ENCODE measurements at regions not wholly inside any gene's neighbourhood (a gene's known extent, or its start where the extent isn't known, plus 50 kb on each side); places are given as distances from the start of the nearest gene placed in this dataset.

- no peaks in the 10 kb centered on the region for H4K20me1 ChIP-seq (replicated peaks; ENCODE audit: control insufficient read depth, insufficient read depth, low read length)
- no peak for FAIRE-seq
- DNase-seq (ENCODE audit: extremely low read depth in 1 of 4, low spot score in 3 of 4), result no peak
- no peak for ATAC-seq
- no peaks in the 10 kb centered on the region for H3K36me3 ChIP-seq (ENCODE audit: control insufficient read depth, insufficient read depth, low read length)
- H2AFZ ChIP-seq (ENCODE audit: low read depth, low read length), result no peak overlapping the region
- H3K4me1 ChIP-seq (replicated peaks in 1 of 2; ENCODE audit: control insufficient read depth in 2 of 2, insufficient read depth in 2 of 2, low read length in 2 of 2), result no peaks in the 10 kb centered on the region
- POLR2A ChIA-PET, result no interaction called here
- H3K9ac ChIP-seq (ENCODE audit: insufficient read depth in 1 of 2, low read depth in 2 of 2, low read length in 2 of 2), result no peak overlapping the region
- CTCF ChIA-PET (ENCODE audit: low intra/inter-chr PET ratio), result no interaction called here
- TF ChIP-seq MCM2 (IDR thresholded peaks at IDR 0.05; ENCODE audit: low read depth) (no peak), SAFB2 (IDR thresholded peaks at IDR 0.05; ENCODE audit: borderline replicate concordance, low read depth, low read length, severe bottlenecking) (no peak), PATZ1 (CRISPR knock-in tag; IDR thresholded peaks at IDR 0.05; ENCODE audit: borderline replicate concordance) (no peak), STAG1 (CRISPR knock-in tag; IDR thresholded peaks at IDR 0.05; ENCODE audit: borderline replicate concordance) (no peak), KAT7 (CRISPR knock-in tag; IDR thresholded peaks at IDR 0.05; ENCODE audit: borderline replicate concordance) (no peak), IFI16 (CRISPR knock-in tag; IDR thresholded peaks at IDR 0.05) (no peak), DMBX1 (CRISPR knock-in tag; IDR thresholded peaks at IDR 0.05; ENCODE audit: borderline replicate concordance) (no peak), GABPA (tag; conservative IDR thresholded peaks at IDR 0.05; ENCODE audit: low read depth) (no peak), PCBP2 (IDR thresholded peaks at IDR 0.05; ENCODE audit: low read depth, low read length, poor library complexity, severe bottlenecking) (no peak), ZNF77 (CRISPR knock-in tag; IDR thresholded peaks at IDR 0.05) (no peak), ZNF263 (CRISPR knock-in tag; IDR thresholded peaks at IDR 0.05; ENCODE audit: borderline replicate concordance) (no peak), FOXA3 (CRISPR knock-in tag; conservative IDR thresholded peaks at IDR 0.05 in 1 of 2, IDR thresholded peaks at IDR 0.05 in 1 of 2) (no peak), TFE3 (CRISPR knock-in tag; IDR thresholded peaks at IDR 0.05) (no peak), PRMT5 (CRISPR knock-in tag; IDR thresholded peaks at IDR 0.05) (no peak), ETV1 (tag; conservative IDR thresholded peaks at IDR 0.05; ENCODE audit: low read depth) (no peak), HLTF (IDR thresholded peaks at IDR 0.05) (no peak), PCBP1 (IDR thresholded peaks at IDR 0.05; ENCODE audit: low read depth, low read length, poor library complexity, severe bottlenecking) (no peak), GABPB1 (CRISPR knock-in tag; IDR thresholded peaks at IDR 0.05) (no peak)
- H3K4me2 ChIP-seq (ENCODE audit: insufficient read depth, low read length), result no peak overlapping the region
- no peaks in the 10 kb centered on the region for H3K9me1 ChIP-seq (ENCODE audit: control insufficient read depth, insufficient read depth, low read length)
- in situ Hi-C loops (cut with MboI) (no loop called here), intact Hi-C loops (cut with micrococcal nuclease) (no loop called here)
- WGBS (ENCODE audit: insufficient coverage, low coverage, missing lambda C conversion rate), result 11% methylated on average over 7 of the region's 7 CpGs
- no peak overlapping the region for H3K27ac ChIP-seq (ENCODE audit: extremely low read depth, low read depth, low read length)
- no peaks in the 10 kb centered on the region for H3K27me3 ChIP-seq (ENCODE audit: control insufficient read depth in 2 of 2, insufficient read depth in 2 of 2, low read length in 2 of 2)
- BruUV-seq (replicated peaks), result no TSS peak
- no peak overlapping the region for H3K4me3 ChIP-seq
- no peaks in the 10 kb centered on the region for H3K79me2 ChIP-seq (ENCODE audit: control insufficient read depth, insufficient read depth, low read length)
- H3K9me3 ChIP-seq (replicated peaks; ENCODE audit: control insufficient read depth, insufficient read depth, low read depth, low read length), result no peaks in the 10 kb centered on the region
Observed at GRCh38 chr21:15367061-15367626, 302.3 kb upstream of the NRIP1 start.
